ENCODE measurements at regions not wholly inside any gene's neighbourhood (a gene's known extent, or its start where the extent isn't known, plus 50 kb on each side); places are given as distances from the start of the nearest gene placed in this dataset.

DNA sequence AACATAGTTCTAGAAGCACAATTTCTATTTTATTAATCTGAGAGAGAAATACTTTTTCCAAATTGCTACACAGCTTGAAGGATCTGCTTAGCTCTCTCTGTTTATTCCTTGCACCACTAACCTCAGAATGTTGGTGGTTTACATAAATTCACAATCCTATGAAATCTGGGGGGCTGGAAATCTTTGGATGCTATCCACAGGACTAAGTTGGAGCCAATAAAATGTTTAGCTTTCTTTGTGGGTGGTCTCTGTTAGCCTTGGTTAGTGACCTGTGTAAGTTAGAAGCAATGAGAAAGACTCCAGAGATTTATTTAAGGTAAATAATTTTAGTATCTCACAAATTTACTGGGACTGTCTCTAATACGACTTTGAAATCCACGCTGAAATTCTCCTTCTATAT, 418.1 kb downstream of the ADGRL2 start:
- Histone ChIP-seq H3K27me3 (ENCODE audit: insufficient read depth, low read length) (no peaks in the 10 kb centered on the region), H3K9ac (ENCODE audit: low read length) (no peak overlapping the region), H3K4me1 (ENCODE audit: insufficient read depth, low read length, severe bottlenecking) (no peaks in the 10 kb centered on the region), H3K9me3 (ENCODE audit: low read length) (no peaks in the 10 kb centered on the region), H3K36me3 (ENCODE audit: insufficient read depth, low read length) (no peaks in the 10 kb centered on the region), H3K4me3 (ENCODE audit: low read depth, low read length, poor library complexity, severe bottlenecking) (no peak overlapping the region), H3K27ac (ENCODE audit: low read depth, low read length, poor library complexity, severe bottlenecking) (no peak overlapping the region), H3F3A (ENCODE audit: insufficient read depth, low read length) (no peaks in the 10 kb centered on the region), H2AFZ (ENCODE audit: low read length) (no peak overlapping the region), H3K4me2 (ENCODE audit: low read length) (no peak overlapping the region), H3K79me2 (ENCODE audit: insufficient read depth, low read length) (no peaks in the 10 kb centered on the region), H4K20me1 (ENCODE audit: insufficient read depth, low read length) (no peaks in the 10 kb centered on the region), H3K9me2 (ENCODE audit: low read depth, low read length) (no peaks in the 10 kb centered on the region)
- TF ChIP-seq EZH2 (IDR thresholded peaks at IDR 0.05; ENCODE audit: borderline replicate concordance, low read length), result no peak
- TF ChIP-seq, protein P1, sequence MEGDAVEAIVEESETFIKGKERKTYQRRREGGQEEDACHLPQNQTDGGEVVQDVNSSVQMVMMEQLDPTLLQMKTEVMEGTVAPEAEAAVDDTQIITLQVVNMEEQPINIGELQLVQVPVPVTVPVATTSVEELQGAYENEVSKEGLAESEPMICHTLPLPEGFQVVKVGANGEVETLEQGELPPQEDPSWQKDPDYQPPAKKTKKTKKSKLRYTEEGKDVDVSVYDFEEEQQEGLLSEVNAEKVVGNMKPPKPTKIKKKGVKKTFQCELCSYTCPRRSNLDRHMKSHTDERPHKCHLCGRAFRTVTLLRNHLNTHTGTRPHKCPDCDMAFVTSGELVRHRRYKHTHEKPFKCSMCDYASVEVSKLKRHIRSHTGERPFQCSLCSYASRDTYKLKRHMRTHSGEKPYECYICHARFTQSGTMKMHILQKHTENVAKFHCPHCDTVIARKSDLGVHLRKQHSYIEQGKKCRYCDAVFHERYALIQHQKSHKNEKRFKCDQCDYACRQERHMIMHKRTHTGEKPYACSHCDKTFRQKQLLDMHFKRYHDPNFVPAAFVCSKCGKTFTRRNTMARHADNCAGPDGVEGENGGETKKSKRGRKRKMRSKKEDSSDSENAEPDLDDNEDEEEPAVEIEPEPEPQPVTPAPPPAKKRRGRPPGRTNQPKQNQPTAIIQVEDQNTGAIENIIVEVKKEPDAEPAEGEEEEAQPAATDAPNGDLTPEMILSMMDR (IDR thresholded peaks at IDR 0.05; ENCODE audit: low read length), result no peak

DNA sequence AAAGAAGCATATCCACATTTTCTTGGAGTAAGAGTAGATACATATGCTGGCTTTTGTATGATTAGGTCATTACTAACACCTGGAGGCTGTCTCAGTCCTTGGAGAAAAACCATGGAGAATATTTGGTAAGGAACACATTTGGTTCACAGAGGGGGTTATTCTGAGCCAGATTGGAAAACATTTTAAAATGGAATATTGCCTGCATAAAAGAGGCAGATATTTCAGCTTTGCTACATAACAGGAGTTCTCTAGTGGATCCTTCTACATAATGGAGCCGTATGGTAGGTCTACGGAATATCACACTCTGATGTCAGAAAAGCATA, 415.1 kb downstream of the ADGRL2 start:
- H2AFZ ChIP-seq (ENCODE audit: low read length), result no peak overlapping the region
- no peaks in the 10 kb centered on the region for H3K79me2 ChIP-seq (ENCODE audit: insufficient read depth, low read length)
- H4K20me1 ChIP-seq (ENCODE audit: insufficient read depth, low read length), result no peaks in the 10 kb centered on the region
- no peaks in the 10 kb centered on the region for H3K27me3 ChIP-seq (ENCODE audit: insufficient read depth, low read length)
- H3K4me1 ChIP-seq (ENCODE audit: insufficient read depth, low read length, severe bottlenecking), result no peaks in the 10 kb centered on the region
- H3K36me3 ChIP-seq (ENCODE audit: insufficient read depth, low read length), result no peaks in the 10 kb centered on the region
- H3K9ac ChIP-seq (ENCODE audit: low read length), result no peak overlapping the region
- H3K27ac ChIP-seq (ENCODE audit: low read depth, low read length, poor library complexity, severe bottlenecking), result no peak overlapping the region
- no peaks in the 10 kb centered on the region for H3K9me3 ChIP-seq (ENCODE audit: low read length)
- H3K4me2 ChIP-seq (ENCODE audit: low read length), result no peak overlapping the region
- no peak for TF ChIP-seq EZH2 (IDR thresholded peaks at IDR 0.05; ENCODE audit: borderline replicate concordance, low read length)
- TF ChIP-seq, protein P1 (IDR thresholded peaks at IDR 0.05; ENCODE audit: low read length), result no peak
- H3K4me3 ChIP-seq (ENCODE audit: low read depth, low read length, poor library complexity, severe bottlenecking), result no peak overlapping the region
- no peaks in the 10 kb centered on the region for H3F3A ChIP-seq (ENCODE audit: insufficient read depth, low read length)
- no peaks in the 10 kb centered on the region for H3K9me2 ChIP-seq (ENCODE audit: low read depth, low read length)

DNA sequence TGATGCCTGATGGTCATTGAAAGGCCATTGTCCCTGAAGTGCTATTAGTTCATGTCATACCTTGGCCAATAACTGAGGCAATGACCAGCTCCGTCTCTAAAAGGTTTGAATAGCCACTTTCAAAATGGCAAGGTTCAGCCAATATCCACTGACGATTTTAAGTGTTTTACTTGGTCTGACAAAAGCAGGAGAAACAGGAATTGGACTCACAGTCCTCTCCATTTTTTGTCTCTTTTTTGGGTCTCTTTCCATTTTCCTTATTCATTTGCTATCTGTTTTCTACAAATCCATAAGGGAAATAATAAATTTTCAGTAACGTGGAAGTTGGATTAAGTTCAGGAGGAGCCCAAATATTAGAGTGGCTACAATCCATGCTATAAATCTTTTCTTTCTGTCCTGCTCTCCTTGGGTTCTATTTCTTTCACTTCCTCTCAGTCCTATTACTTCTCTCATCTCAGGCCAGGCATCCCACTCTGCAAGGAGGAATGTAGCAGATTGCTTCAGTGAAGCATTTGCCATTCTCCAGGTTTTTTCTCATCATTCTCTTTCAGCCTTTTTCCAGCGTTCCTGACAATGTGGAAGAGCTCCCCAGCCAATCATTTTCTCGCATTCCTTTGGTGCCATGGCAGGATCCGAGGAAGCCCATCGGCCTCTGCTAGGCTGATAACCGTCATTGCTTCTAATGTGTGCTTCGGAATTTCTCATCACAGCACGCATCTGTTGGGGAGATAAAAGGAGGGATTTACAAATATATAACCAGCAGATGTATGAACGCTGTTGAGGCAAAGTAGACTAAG, 414.5 kb downstream of the ADGRL2 start:
- H4K20me1 ChIP-seq (ENCODE audit: insufficient read depth, low read length), result no peaks in the 10 kb centered on the region
- no peak overlapping the region for H3K4me3 ChIP-seq (ENCODE audit: low read depth, low read length, poor library complexity, severe bottlenecking)
- no peaks in the 10 kb centered on the region for H3F3A ChIP-seq (ENCODE audit: insufficient read depth, low read length)
- no peaks in the 10 kb centered on the region for H3K36me3 ChIP-seq (ENCODE audit: insufficient read depth, low read length)
- H3K27ac ChIP-seq (ENCODE audit: low read depth, low read length, poor library complexity, severe bottlenecking), result no peak overlapping the region
- no peaks in the 10 kb centered on the region for H3K9me2 ChIP-seq (ENCODE audit: low read depth, low read length)
- no peak overlapping the region for H3K4me2 ChIP-seq (ENCODE audit: low read length)
- no peaks in the 10 kb centered on the region for H3K27me3 ChIP-seq (ENCODE audit: insufficient read depth, low read length)
- no peaks in the 10 kb centered on the region for H3K4me1 ChIP-seq (ENCODE audit: insufficient read depth, low read length, severe bottlenecking)
- H2AFZ ChIP-seq (ENCODE audit: low read length), result no peak overlapping the region
- H3K79me2 ChIP-seq (ENCODE audit: insufficient read depth, low read length), result no peaks in the 10 kb centered on the region
- H3K9ac ChIP-seq (ENCODE audit: low read length), result no peak overlapping the region
- H3K9me3 ChIP-seq (ENCODE audit: low read length), result no peaks in the 10 kb centered on the region
- TF ChIP-seq, protein P1 (IDR thresholded peaks at IDR 0.05; ENCODE audit: low read length), result no peak
